Endothelial cell of umbilical vein (primary cell): ENCODE measurements at regions not wholly inside any gene's neighbourhood (a gene's known extent, or its start where the extent isn't known, plus 50 kb on each side); places are given as distances from the start of the nearest gene placed in this dataset.

ENCODE experiments used
- BruUV-seq: library from RNA; stranded (reverse); fragments of 400-500 nt; replicated peaks from 2 replicates; lab custom pipeline; 2021; lab: Mats Ljungman, UMichigan
- CTCF ChIA-PET: fragments of 300-600, 350-600 bp; sonication (Branson Sonifier 250); formaldehyde crosslinking; loops from one replicate; lab custom pipeline; 2021; ENCODE audit warnings: antibody characterized with exemption, inconsistent platforms; lab: Charles Lee
- POLR2A ChIA-PET: fragments of 300-600, 350-600 bp; sonication (Branson Sonifier 250); formaldehyde crosslinking; loops from one replicate; lab custom pipeline; 2021; ENCODE audit warnings: antibody characterized with exemption, inconsistent platforms; lab: Charles Lee
- DNase-seq: peaks from one replicate; pipeline ENCODE4 v3.0.0-alpha.2; 2011; ENCODE audit warnings: low read depth, low spot score
- FAIRE-seq: peaks from 2 replicates; lab custom pipeline; 2011; peaks lifted over from hg19 to GRCh38; lab: Jason Lieb, UNC
- H2AFZ ChIP-seq: 2 replicates; pipeline ENCODE4 v1.6.0; 2012; ENCODE audit warnings: low read depth, low read length, control low read depth, inconsistent platforms
- H3K27ac ChIP-seq: 2 replicates; pipeline ENCODE4 v1.5.1; 2011; ENCODE audit warnings: low read depth, mild to moderate bottlenecking, control low read depth, low read length, moderate library complexity; ENCODE audit not compliant: insufficient read depth
- H3K27me3 ChIP-seq, 2 experiments: 2 replicates each; pipeline versions ENCODE4 v1.6.0 to v1.6.1; 2011; ENCODE audit warnings: low read length in 2 of 2, mixed read lengths in 1 of 2; ENCODE audit not compliant: control insufficient read depth in 2 of 2, insufficient read depth in 2 of 2
- H3K36me3 ChIP-seq, 2 experiments: 2 replicates in 1 of 2; 3 replicates in 1 of 2; pipeline ENCODE4 v1.5.1; 2011; ENCODE audit warnings: low read length in 2 of 2, mild to moderate bottlenecking in 1 of 2, moderate library complexity in 1 of 2; ENCODE audit not compliant: control insufficient read depth in 2 of 2, insufficient read depth in 2 of 2; ENCODE audit errors: extremely low read depth in 1 of 2
- H3K4me1 ChIP-seq: 3 replicates; pipeline ENCODE4 v1.5.1; 2011; ENCODE audit warnings: mild to moderate bottlenecking, low read length; ENCODE audit not compliant: control insufficient read depth, insufficient read depth; ENCODE audit errors: extremely low read depth
- H3K4me2 ChIP-seq: 2 replicates; pipeline ENCODE4 v1.6.1; 2011; ENCODE audit warnings: low read length, control low read depth, mixed read lengths; ENCODE audit not compliant: insufficient read depth
- H3K4me3 ChIP-seq, 3 experiments: fragments of 200-600 bp in 1 of 3; sonication (generic), shearing (Covaris generic) in 1 of 3; replicated peaks in 1 of 3; 2 replicates each; pipeline ENCODE4 v1.5.1; 2011 to 2016; ENCODE audit warnings: control low read depth in 3 of 3, low read length in 3 of 3, mild to moderate bottlenecking in 2 of 3, inconsistent platforms in 1 of 3, low read depth in 1 of 3, moderate library complexity in 1 of 3; ENCODE audit not compliant: insufficient read depth in 1 of 3
- H3K79me2 ChIP-seq: 2 replicates; pipeline ENCODE4 v1.6.0; 2012; ENCODE audit warnings: low read length, inconsistent platforms; ENCODE audit not compliant: control insufficient read depth, insufficient read depth
- H3K9ac ChIP-seq: replicated peaks from 2 replicates; pipeline ENCODE3; 2011; ENCODE audit warnings: low read length, control low read depth; ENCODE audit not compliant: insufficient read depth; ENCODE audit errors: extremely low read depth
- H3K9me1 ChIP-seq: replicated peaks from 3 replicates; pipeline ENCODE4 v1.6.0; 2011; ENCODE audit warnings: mild to moderate bottlenecking, low read length; ENCODE audit not compliant: control insufficient read depth, insufficient read depth; ENCODE audit errors: extremely low read depth
- H3K9me3 ChIP-seq: replicated peaks from 2 replicates; pipeline ENCODE4 v1.5.1; 2012; ENCODE audit warnings: low read length, inconsistent platforms; ENCODE audit not compliant: control insufficient read depth, insufficient read depth
- H4K20me1 ChIP-seq: replicated peaks from 2 replicates; pipeline ENCODE3; 2011; ENCODE audit warnings: mild to moderate bottlenecking, low read length; ENCODE audit not compliant: control insufficient read depth, insufficient read depth; ENCODE audit errors: extremely low read depth
- CTCF ChIP-seq, 2 donors: IDR thresholded peaks; 1 replicate in 1 of 2; 2 replicates in 1 of 2; pipeline ENCODE4 v1.5.1; 2011; ENCODE audit warnings: low read length in 2 of 2, mild to moderate bottlenecking in 2 of 2, moderate library complexity in 2 of 2, control low read depth in 1 of 2, inconsistent platforms in 1 of 2, low read depth in 1 of 2; ENCODE audit not compliant: insufficient read depth in 1 of 2; ENCODE audit errors: extremely low read depth in 1 of 2
- EZH2 ChIP-seq: IDR thresholded peaks from 2 replicates; pipeline ENCODE4 v1.6.1; 2012; ENCODE audit warnings: borderline replicate concordance, low read depth, mild to moderate bottlenecking, moderate library complexity, low read length, inconsistent platforms; ENCODE audit not compliant: severe bottlenecking
- FOS ChIP-seq: IDR thresholded peaks from 2 replicates; pipeline ENCODE4 v1.6.1; 2011; ENCODE audit warnings: mild to moderate bottlenecking, low read length, moderate library complexity, borderline replicate concordance; ENCODE audit not compliant: insufficient read depth
- GATA2 ChIP-seq: IDR thresholded peaks from 2 replicates; pipeline ENCODE4 v1.7.0; 2011; ENCODE audit warnings: low read depth, mild to moderate bottlenecking, moderate library complexity, mixed read lengths, low read length; ENCODE audit not compliant: insufficient read length, insufficient read depth
- JUN ChIP-seq: IDR thresholded peaks from 2 replicates; pipeline ENCODE4 v1.6.1; 2011; ENCODE audit warnings: borderline replicate concordance, low read depth; ENCODE audit not compliant: insufficient read length, insufficient read depth
- MAX ChIP-seq: IDR thresholded peaks from 2 replicates; pipeline ENCODE4 v1.6.1; 2011; ENCODE audit not compliant: insufficient read depth, insufficient read length
- MYC ChIP-seq: IDR thresholded peaks from one replicate; pipeline ENCODE4 v1.6.1; 2011; ENCODE audit warnings: mild to moderate bottlenecking, low read depth, low read length
- POLR2A ChIP-seq: IDR thresholded peaks from 2 replicates; pipeline ENCODE4 v1.6.1; 2012; ENCODE audit warnings: low read depth, mild to moderate bottlenecking, control low read depth, low read length
- POLR2AphosphoS5 ChIP-seq: IDR thresholded peaks from 2 replicates; pipeline ENCODE4 v1.6.1; 2012; ENCODE audit warnings: low read depth, mild to moderate bottlenecking, control low read depth, low read length, moderate library complexity; ENCODE audit not compliant: insufficient read depth
- dilution Hi-C: fragments of 300-500 bp; cut with MboI; formaldehyde crosslinking; loops from one replicate; pipeline ENCODE4 v1.15.0; 2019; ENCODE audit warnings: low sequenced_read_pairs; ENCODE audit not compliant: extremely low pct_ligation_motif_present
- intact Hi-C: fragments of 100-400 bp; cut with micrococcal nuclease; formaldehyde crosslinking; loops from one replicate; pipeline ENCODE4 v1.10.0; 2022

- Histone ChIP-seq H3K9ac (no peak overlapping the region), H3K27ac (no peak overlapping the region), H2AFZ (no peak overlapping the region)
Measured at GRCh38 chr13:94896238-94896637, 183.9 kb upstream of the SOX21 start.

More at GRCh38 chr13:94896238-94896637, 183.9 kb upstream of the SOX21 start:
- Histone ChIP-seq H3K4me3 (no peak overlapping the region), H3K9me3 (no peaks in the 10 kb centered on the region), H3K79me2 (no peaks in the 10 kb centered on the region), H3K36me3 (no peaks in the 10 kb centered on the region), H4K20me1 (no peaks in the 10 kb centered on the region), H3K4me2 (no peak overlapping the region), H3K9me1 (no peaks in the 10 kb centered on the region), H3K27me3 (peaks cover 0 to 4% of the 10 kb centered on the region in 2 experiments), H3K4me1 (no peaks in the 10 kb centered on the region)
- TF ChIP-seq POLR2AphosphoS5, result no peak
- no peak for TF ChIP-seq EZH2
- TF ChIP-seq JUN, result no peak
- no peak for TF ChIP-seq FOS
- no peak for TF ChIP-seq POLR2A
- no peak for TF ChIP-seq MAX
- no peak for TF ChIP-seq CTCF (IDR thresholded peaks at IDR 0.05; ENCODE audit: extremely low read depth in 1 of 2, insufficient read depth in 1 of 2, low read depth in 1 of 2, low read length in 2 of 2)
- TF ChIP-seq MYC, result no peak
- no peak for TF ChIP-seq GATA2
- intact Hi-C loops (no loop called here), dilution Hi-C loops (no loop called here)
- no TSS peak for BruUV-seq
- FAIRE-seq, result no peak
- CTCF ChIA-PET, result no interaction called here
- POLR2A ChIA-PET, result no interaction called here
- DNase-seq, result no peak
